Astrocyte (in vitro differentiated cells and primary cell): ENCODE measurements at regions not wholly inside any gene's neighbourhood (a gene's known extent, or its start where the extent isn't known, plus 50 kb on each side); places are given as distances from the start of the nearest gene placed in this dataset.

ENCODE experiments used
- CTCF ChIP-seq: IDR thresholded peaks from 2 replicates; pipeline ENCODE4 v1.5.1; 2011; ENCODE audit warnings: low read depth, mild to moderate bottlenecking, inconsistent platforms, low read length, moderate library complexity; ENCODE audit not compliant: insufficient read depth
- EZH2 ChIP-seq: IDR thresholded peaks from 2 replicates; pipeline ENCODE4 v1.6.1; 2012; ENCODE audit warnings: mild to moderate bottlenecking, low read length, inconsistent platforms; ENCODE audit not compliant: insufficient read depth

DNA sequence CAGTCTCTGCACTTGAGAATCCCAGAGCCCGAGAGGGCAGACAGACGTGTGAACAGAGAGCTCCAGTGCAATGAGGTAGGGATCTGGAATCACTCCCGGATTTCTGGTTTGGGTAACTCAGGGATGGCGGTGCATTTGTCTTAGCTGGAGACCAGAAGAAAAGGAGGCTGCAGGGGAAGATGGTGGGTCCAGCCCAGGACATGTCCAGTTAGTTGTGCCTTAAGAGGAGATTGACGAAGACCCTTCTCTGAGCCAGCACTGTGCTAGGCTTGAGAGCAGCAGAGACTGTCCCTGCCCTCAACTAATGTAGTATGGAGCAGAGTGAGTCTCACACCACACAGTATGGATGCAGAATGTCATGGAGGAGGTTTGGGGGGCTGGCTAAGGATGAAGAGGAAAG is 150.6 kb upstream of the COPS8 start:
- TF ChIP-seq CTCF = no peak
- TF ChIP-seq EZH2 = no peak
